ENCODE measurements at regions not wholly inside any gene's neighbourhood (a gene's known extent, or its start where the extent isn't known, plus 50 kb on each side); places are given as distances from the start of the nearest gene placed in this dataset.

- BruUV-seq (replicated peaks), result no TSS peak
- WGBS, 2 experiments (ENCODE audit: extremely low coverage in 2 of 2, insufficient read length in 1 of 2), result no CpG with 5 or more reads among the region's 3 CpGs
- in situ Hi-C loops (cut with MboI; ENCODE audit: low sequenced_read_pairs) (no loop called here), intact Hi-C loops (cut with micrococcal nuclease) (no loop called here), dilution Hi-C loops (cut with HindIII; ENCODE audit: low sequenced_read_pairs, unreplicated experiment) (no loop called here)
- no peaks in the 10 kb centered on the region for H3K79me1 ChIP-seq (ENCODE audit: low read depth in 1 of 2, low read length in 2 of 2)
- no peaks in the 10 kb centered on the region for H4K20me1 ChIP-seq (ENCODE audit: insufficient read depth, low read length)
- no peaks in the 10 kb centered on the region for H3K36me3 ChIP-seq (ENCODE audit: control insufficient read depth, insufficient read depth, low read length)
- no peak overlapping the region for H2AK9ac ChIP-seq (replicated peaks; ENCODE audit: low read depth, low read length, poor library complexity)
- TF ChIP-seq MAFK (IDR thresholded peaks at IDR 0.05; ENCODE audit: low read depth, low read length) (no peak), CTCF (conservative IDR thresholded peaks at IDR 0.05; ENCODE audit: low read depth, low read length) (no peak), BHLHE40 (IDR thresholded peaks at IDR 0.05; ENCODE audit: low read depth, low read length) (no peak), RAD21 (IDR thresholded peaks at IDR 0.05; ENCODE audit: low read length) (no peak), USF2 (IDR thresholded peaks at IDR 0.05; ENCODE audit: low read depth, low read length) (no peak), SMC3 (IDR thresholded peaks at IDR 0.05; ENCODE audit: low read depth, low read length) (no peak), POLR2A (IDR thresholded peaks at IDR 0.05; ENCODE audit: low read depth, low read length) (no peak), MXI1 (IDR thresholded peaks at IDR 0.05; ENCODE audit: borderline replicate concordance, low read depth, low read length) (no peak), NFE2L2 (IDR thresholded peaks at IDR 0.05; ENCODE audit: low read depth, low read length) (no peak), FOS (IDR thresholded peaks at IDR 0.05; ENCODE audit: low read depth, low read length) (no peak), CHD1 (IDR thresholded peaks at IDR 0.05; ENCODE audit: low read depth, low read length) (no peak), ELK1 (IDR thresholded peaks at IDR 0.05; ENCODE audit: borderline replicate concordance, low read depth, low read length) (no peak), RFX5 (IDR thresholded peaks at IDR 0.05; ENCODE audit: low read depth, low read length) (no peak), MAZ (IDR thresholded peaks at IDR 0.05; ENCODE audit: borderline replicate concordance, low read depth, low read length) (no peak), RCOR1 (IDR thresholded peaks at IDR 0.05; ENCODE audit: insufficient replicate concordance, low read length) (no peak), CEBPB (IDR thresholded peaks at IDR 0.05; ENCODE audit: low read depth, low read length) (no peak)
- ChIA-PET CTCF (no interaction called here), POLR2A (ENCODE audit: unreplicated experiment) (no interaction called here)
- no peak overlapping the region for H3K9ac ChIP-seq (ENCODE audit: low read depth, low read length)
- H2AK5ac ChIP-seq (ENCODE audit: low read depth, low read length), result no peak overlapping the region
- no peak overlapping the region for H4K5ac ChIP-seq (ENCODE audit: low read depth, low read length)
- H3K4me2 ChIP-seq (ENCODE audit: low read depth, low read length), result no peak overlapping the region
- no peak overlapping the region for H3K14ac ChIP-seq (replicated peaks; ENCODE audit: low read depth, low read length)
- H3K27me3 ChIP-seq (ENCODE audit: control insufficient read depth, insufficient read depth, low read length), result no peaks in the 10 kb centered on the region; the same call in 1 of the 2 replicates
- no peak overlapping the region for H2BK120ac ChIP-seq (ENCODE audit: low read depth, low read length)
- no peak overlapping the region for H3K18ac ChIP-seq (ENCODE audit: low read depth, low read length)
- no peak overlapping the region for H2BK15ac ChIP-seq (ENCODE audit: low read depth, low read length)
- H3K4me1 ChIP-seq (ENCODE audit: control insufficient read depth, insufficient read depth, low read length), result no peaks in the 10 kb centered on the region
- DNase-seq, result no peak
- H3K4ac ChIP-seq (ENCODE audit: low read depth, low read length), result no peak overlapping the region
- no peak overlapping the region for H4K91ac ChIP-seq (ENCODE audit: insufficient read depth, low read depth, low read length)
- no peak overlapping the region for H2AFZ ChIP-seq (replicated peaks; ENCODE audit: low read length, poor library complexity)
- no peak overlapping the region for H3K4me3 ChIP-seq (ENCODE audit: insufficient read depth, low read depth, low read length)
- H3K56ac ChIP-seq (ENCODE audit: extremely low read depth, insufficient read depth, low read length), result no peak overlapping the region
- H4K8ac ChIP-seq (ENCODE audit: low read depth in 2 of 2, low read length in 2 of 2), result no peak overlapping the region
- no peak overlapping the region for H2BK5ac ChIP-seq (ENCODE audit: low read depth, low read length, poor library complexity, severe bottlenecking)
- no peak overlapping the region for H2BK20ac ChIP-seq (ENCODE audit: low read depth, low read length)
- H3K23ac ChIP-seq (ENCODE audit: low read depth, low read length), result no peak overlapping the region
- H3K9me3 ChIP-seq (ENCODE audit: control insufficient read depth, insufficient read depth, low read length), result no peaks in the 10 kb centered on the region; the same call in 1 of the 2 replicates
- no peaks in the 10 kb centered on the region for H3K9me1 ChIP-seq (ENCODE audit: insufficient read depth, low read length)
- no peak overlapping the region for H3K27ac ChIP-seq (ENCODE audit: insufficient read depth, low read length)
- ATAC-seq (ENCODE audit: low read depth), result no peak
These were observed 515.2 kb upstream of the ARID1B start for GRCh38 chr6:156262014-156262413.
